GM23338 (cell line): ENCODE measurements at regions not wholly inside any gene's neighbourhood (a gene's known extent, or its start where the extent isn't known, plus 50 kb on each side); places are given as distances from the start of the nearest gene placed in this dataset.

ENCODE experiments used
- ATAC-seq: fragments of 200-7000 bp; cut with Tn5 transposase; 3 replicates; pipeline ENCODE4 v1.9.1; 2020
- DNase-seq: peaks from one replicate; pipeline ENCODE4 v3.0.0-alpha.2; 2015; ENCODE audit warnings: low spot score
- H2AFZ ChIP-seq: fragments of 200-600 bp; sonication (generic); 2 replicates; pipeline ENCODE4 v1.8.0; 2016; ENCODE audit warnings: antibody characterized with exemption, mild to moderate bottlenecking, moderate library complexity
- H3F3A ChIP-seq: fragments of 200-600 bp; sonication (generic); replicated peaks from 2 replicates; pipeline ENCODE4 v1.8.0; 2017; ENCODE audit warnings: antibody characterized with exemption, mixed run types, low read depth
- H3K27ac ChIP-seq: fragments of 200-600 bp; sonication (generic); 2 replicates; pipeline ENCODE4 v1.6.1; 2016; ENCODE audit warnings: low read depth
- H3K27me3 ChIP-seq: fragments of 200-600 bp; sonication (generic); 2 replicates; pipeline ENCODE4 v1.8.0; 2016; ENCODE audit warnings: mild to moderate bottlenecking, mixed run types, moderate library complexity; ENCODE audit not compliant: insufficient read depth
- H3K36me3 ChIP-seq: fragments of 200-600 bp; sonication (generic); 2 replicates; pipeline ENCODE4 v1.8.0; 2016; ENCODE audit warnings: mild to moderate bottlenecking; ENCODE audit not compliant: insufficient read depth
- H3K4me1 ChIP-seq: fragments of 200-600 bp; sonication (generic); 2 replicates; pipeline ENCODE4 v1.8.0; 2016; ENCODE audit warnings: mild to moderate bottlenecking, moderate library complexity; ENCODE audit not compliant: insufficient read depth
- H3K4me2 ChIP-seq: fragments of 200-600 bp; sonication (generic); 2 replicates; pipeline ENCODE4 v1.7.1; 2017; ENCODE audit warnings: mixed run types
- H3K4me3 ChIP-seq: fragments of 200-600 bp; sonication (generic); 2 replicates; pipeline ENCODE4 v1.6.1; 2016; ENCODE audit warnings: mixed run types
- H3K79me2 ChIP-seq: fragments of 200-600 bp; sonication (generic); replicated peaks from 2 replicates; pipeline ENCODE4 v1.8.0; 2017; ENCODE audit warnings: mild to moderate bottlenecking; ENCODE audit not compliant: insufficient read depth
- H3K9me2 ChIP-seq: fragments of 200-600 bp; sonication (generic); 2 replicates; pipeline ENCODE4 v1.8.0; 2017; ENCODE audit not compliant: insufficient read depth
- H4K20me1 ChIP-seq: fragments of 200-600 bp; sonication (generic); replicated peaks from 2 replicates; pipeline ENCODE4 v1.8.0; 2017; ENCODE audit warnings: mild to moderate bottlenecking; ENCODE audit not compliant: insufficient read depth
- H3K27ac Mint-ChIP-seq: 2 replicates; pipeline ENCODE4 v1.8.0; 2020; ENCODE audit warnings: inconsistent platforms, mild to moderate bottlenecking, moderate library complexity, mixed read lengths
- H3K27me3 Mint-ChIP-seq: 3 replicates; pipeline ENCODE4 v1.8.0; 2022; ENCODE audit warnings: low read depth, mild to moderate bottlenecking, moderate library complexity, mixed read lengths, inconsistent platforms; ENCODE audit not compliant: insufficient read depth, poor library complexity
- H3K36me3 Mint-ChIP-seq: 3 replicates; pipeline ENCODE4 v1.8.0; 2021; ENCODE audit warnings: low read depth, mild to moderate bottlenecking, inconsistent platforms, moderate library complexity, mixed read lengths
- H3K4me1 Mint-ChIP-seq: 3 replicates; pipeline ENCODE4 v1.8.0; 2020; ENCODE audit warnings: mild to moderate bottlenecking, inconsistent platforms, mixed read lengths
- H3K4me3 Mint-ChIP-seq: 3 replicates; pipeline ENCODE4 v1.8.0; 2021; ENCODE audit warnings: moderate library complexity, mild to moderate bottlenecking, inconsistent platforms, mixed read lengths
- H3K9me3 Mint-ChIP-seq: 3 replicates; pipeline ENCODE4 v1.8.0; 2020; ENCODE audit warnings: moderate library complexity, mild to moderate bottlenecking, inconsistent platforms, mixed read lengths
- CREB1 ChIP-seq: fragments of 250-450 bp; sonication (Bioruptor Pico); IDR thresholded peaks from 2 replicates; pipeline ENCODE4 v1.5.0; 2020; ENCODE audit warnings: low read depth, mild to moderate bottlenecking, moderate library complexity
- EZH2 ChIP-seq: fragments of 200-600 bp; sonication (generic); IDR thresholded peaks from one replicate; pipeline ENCODE4 v1.8.0; 2017; ENCODE audit warnings: antibody characterized with exemption, mild to moderate bottlenecking, low read depth; ENCODE audit not compliant: unreplicated experiment
- EZH2phosphoT487 ChIP-seq: fragments of 200-600 bp; sonication (generic); IDR thresholded peaks from one replicate; pipeline ENCODE4 v1.8.1; 2018; ENCODE audit warnings: antibody characterized with exemption; ENCODE audit not compliant: unreplicated experiment
- JUNB ChIP-seq: IDR thresholded peaks from one replicate; pipeline ENCODE4 v1.6.1; 2016; ENCODE audit warnings: antibody characterized with exemption; ENCODE audit not compliant: unreplicated experiment
- NANOG ChIP-seq: IDR thresholded peaks from 2 replicates; pipeline ENCODE4 v1.6.1; 2016; ENCODE audit warnings: antibody characterized with exemption, borderline replicate concordance
- POLR2AphosphoS5 ChIP-seq: IDR thresholded peaks from 2 replicates; pipeline ENCODE4 v1.6.1; 2016; ENCODE audit warnings: antibody characterized with exemption, low read depth
- STAT1 ChIP-seq: IDR thresholded peaks from one replicate; pipeline ENCODE4 v1.6.1; 2016; ENCODE audit warnings: antibody characterized with exemption; ENCODE audit not compliant: unreplicated experiment
- ZNF114 ChIP-seq: fragments of 250-450 bp; sonication (Bioruptor Pico); IDR thresholded peaks from 2 replicates; pipeline ENCODE4 v1.5.0; 2020; ENCODE audit warnings: mild to moderate bottlenecking, moderate library complexity
- ZNF331 ChIP-seq: fragments of 250-450 bp; sonication (Bioruptor Pico); IDR thresholded peaks from 2 replicates; pipeline ENCODE4 v1.5.0; 2020; ENCODE audit warnings: low read depth, mild to moderate bottlenecking, moderate library complexity
- TF ChIP-seq, protein P1 (sequence below): IDR thresholded peaks from 2 replicates; pipeline ENCODE4 v1.6.1; 2016; ENCODE audit warnings: antibody characterized with exemption
- TF ChIP-seq, protein P2 (sequence below), 2 experiments: fragments of 200-600 bp in 1 of 2; sonication (generic) in 1 of 2; conservative IDR thresholded peaks; 2 replicates each; pipeline versions ENCODE4 v1.5.1 to v1.6.1; 2016 to 2017; ENCODE audit warnings: antibody characterized with exemption in 2 of 2, low read depth in 2 of 2, mild to moderate bottlenecking in 2 of 2, moderate library complexity in 1 of 2
- TF ChIP-seq, protein P3 (sequence below): IDR thresholded peaks from one replicate; pipeline ENCODE4 v1.6.1; 2018; ENCODE audit warnings: antibody characterized with exemption; ENCODE audit not compliant: unreplicated experiment

DNA sequence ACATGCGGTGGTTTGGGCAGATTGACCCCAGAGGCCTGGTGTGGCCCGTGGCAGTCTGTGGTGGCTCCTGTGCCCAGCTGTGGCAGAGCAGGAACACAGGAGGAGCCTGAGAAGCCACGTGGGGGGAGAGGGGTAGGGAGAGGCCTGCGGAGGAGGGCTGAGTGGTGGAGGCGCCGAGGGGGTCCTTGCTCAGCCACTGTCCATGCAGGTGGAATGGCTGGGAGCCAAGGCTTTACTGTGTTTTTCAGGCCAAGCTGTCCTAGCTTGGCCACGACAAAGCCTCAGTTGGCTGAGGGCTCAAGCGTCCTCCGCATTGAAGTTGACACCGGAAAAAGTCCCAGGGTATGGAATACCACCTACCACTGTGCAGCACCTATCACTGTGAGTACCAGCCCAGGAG lies 107.0 kb downstream of the VEGFA start:
- no peak overlapping the region for H3K27ac Mint-ChIP-seq
- ATAC-seq (no peak), DNase-seq (no peak)
- Histone ChIP-seq H3K4me3 (no peak overlapping the region), H3K4me2 (no peak overlapping the region), H3F3A (no peaks in the 10 kb centered on the region), H3K79me2 (no peaks in the 10 kb centered on the region), H4K20me1 (no peaks in the 10 kb centered on the region), H3K27ac (no peak overlapping the region), H3K4me1 (no peaks in the 10 kb centered on the region), H3K27me3 (no peaks in the 10 kb centered on the region), H3K9me2 (no peaks in the 10 kb centered on the region), H2AFZ (no peak overlapping the region), H3K36me3 (no peaks in the 10 kb centered on the region)
- no peaks in the 10 kb centered on the region for H3K27me3 Mint-ChIP-seq
- H3K4me1 Mint-ChIP-seq = peaks cover 15% of the 10 kb centered on the region
- no peaks in the 10 kb centered on the region for H3K9me3 Mint-ChIP-seq
- TF ChIP-seq POLR2AphosphoS5 = no peak
- TF ChIP-seq, protein P1, sequence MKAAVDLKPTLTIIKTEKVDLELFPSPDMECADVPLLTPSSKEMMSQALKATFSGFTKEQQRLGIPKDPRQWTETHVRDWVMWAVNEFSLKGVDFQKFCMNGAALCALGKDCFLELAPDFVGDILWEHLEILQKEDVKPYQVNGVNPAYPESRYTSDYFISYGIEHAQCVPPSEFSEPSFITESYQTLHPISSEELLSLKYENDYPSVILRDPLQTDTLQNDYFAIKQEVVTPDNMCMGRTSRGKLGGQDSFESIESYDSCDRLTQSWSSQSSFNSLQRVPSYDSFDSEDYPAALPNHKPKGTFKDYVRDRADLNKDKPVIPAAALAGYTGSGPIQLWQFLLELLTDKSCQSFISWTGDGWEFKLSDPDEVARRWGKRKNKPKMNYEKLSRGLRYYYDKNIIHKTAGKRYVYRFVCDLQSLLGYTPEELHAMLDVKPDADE = no peak
- TF ChIP-seq, protein P2, sequence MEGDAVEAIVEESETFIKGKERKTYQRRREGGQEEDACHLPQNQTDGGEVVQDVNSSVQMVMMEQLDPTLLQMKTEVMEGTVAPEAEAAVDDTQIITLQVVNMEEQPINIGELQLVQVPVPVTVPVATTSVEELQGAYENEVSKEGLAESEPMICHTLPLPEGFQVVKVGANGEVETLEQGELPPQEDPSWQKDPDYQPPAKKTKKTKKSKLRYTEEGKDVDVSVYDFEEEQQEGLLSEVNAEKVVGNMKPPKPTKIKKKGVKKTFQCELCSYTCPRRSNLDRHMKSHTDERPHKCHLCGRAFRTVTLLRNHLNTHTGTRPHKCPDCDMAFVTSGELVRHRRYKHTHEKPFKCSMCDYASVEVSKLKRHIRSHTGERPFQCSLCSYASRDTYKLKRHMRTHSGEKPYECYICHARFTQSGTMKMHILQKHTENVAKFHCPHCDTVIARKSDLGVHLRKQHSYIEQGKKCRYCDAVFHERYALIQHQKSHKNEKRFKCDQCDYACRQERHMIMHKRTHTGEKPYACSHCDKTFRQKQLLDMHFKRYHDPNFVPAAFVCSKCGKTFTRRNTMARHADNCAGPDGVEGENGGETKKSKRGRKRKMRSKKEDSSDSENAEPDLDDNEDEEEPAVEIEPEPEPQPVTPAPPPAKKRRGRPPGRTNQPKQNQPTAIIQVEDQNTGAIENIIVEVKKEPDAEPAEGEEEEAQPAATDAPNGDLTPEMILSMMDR (conservative IDR thresholded peaks at IDR 0.05; ENCODE audit: low read depth in 2 of 2) = no peak
- no peak for TF ChIP-seq ZNF331 (CRISPR knock-in tag)
- TF ChIP-seq CREB1 (CRISPR knock-in tag) = no peak
- TF ChIP-seq NANOG = no peak
- TF ChIP-seq, protein P3, sequence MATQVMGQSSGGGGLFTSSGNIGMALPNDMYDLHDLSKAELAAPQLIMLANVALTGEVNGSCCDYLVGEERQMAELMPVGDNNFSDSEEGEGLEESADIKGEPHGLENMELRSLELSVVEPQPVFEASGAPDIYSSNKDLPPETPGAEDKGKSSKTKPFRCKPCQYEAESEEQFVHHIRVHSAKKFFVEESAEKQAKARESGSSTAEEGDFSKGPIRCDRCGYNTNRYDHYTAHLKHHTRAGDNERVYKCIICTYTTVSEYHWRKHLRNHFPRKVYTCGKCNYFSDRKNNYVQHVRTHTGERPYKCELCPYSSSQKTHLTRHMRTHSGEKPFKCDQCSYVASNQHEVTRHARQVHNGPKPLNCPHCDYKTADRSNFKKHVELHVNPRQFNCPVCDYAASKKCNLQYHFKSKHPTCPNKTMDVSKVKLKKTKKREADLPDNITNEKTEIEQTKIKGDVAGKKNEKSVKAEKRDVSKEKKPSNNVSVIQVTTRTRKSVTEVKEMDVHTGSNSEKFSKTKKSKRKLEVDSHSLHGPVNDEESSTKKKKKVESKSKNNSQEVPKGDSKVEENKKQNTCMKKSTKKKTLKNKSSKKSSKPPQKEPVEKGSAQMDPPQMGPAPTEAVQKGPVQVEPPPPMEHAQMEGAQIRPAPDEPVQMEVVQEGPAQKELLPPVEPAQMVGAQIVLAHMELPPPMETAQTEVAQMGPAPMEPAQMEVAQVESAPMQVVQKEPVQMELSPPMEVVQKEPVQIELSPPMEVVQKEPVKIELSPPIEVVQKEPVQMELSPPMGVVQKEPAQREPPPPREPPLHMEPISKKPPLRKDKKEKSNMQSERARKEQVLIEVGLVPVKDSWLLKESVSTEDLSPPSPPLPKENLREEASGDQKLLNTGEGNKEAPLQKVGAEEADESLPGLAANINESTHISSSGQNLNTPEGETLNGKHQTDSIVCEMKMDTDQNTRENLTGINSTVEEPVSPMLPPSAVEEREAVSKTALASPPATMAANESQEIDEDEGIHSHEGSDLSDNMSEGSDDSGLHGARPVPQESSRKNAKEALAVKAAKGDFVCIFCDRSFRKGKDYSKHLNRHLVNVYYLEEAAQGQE = no peak
- no peak for TF ChIP-seq EZH2
- TF ChIP-seq EZH2phosphoT487 = no peak
- no peak for TF ChIP-seq JUNB
- no peak for TF ChIP-seq ZNF114
- no peak for TF ChIP-seq STAT1
- no peaks in the 10 kb centered on the region for H3K36me3 Mint-ChIP-seq
- H3K4me3 Mint-ChIP-seq = no peak overlapping the region
